GM21529 (cell line): ENCODE measurements at regions not wholly inside any gene's neighbourhood (a gene's known extent, or its start where the extent isn't known, plus 50 kb on each side); places are given as distances from the start of the nearest gene placed in this dataset.

Experiments
- ATAC-seq: cut with Tn5 transposase; IDR thresholded peaks from one replicate; pipeline ENCODE4 v1.9.1; 2021; ENCODE audit not compliant: unreplicated experiment

DNA sequence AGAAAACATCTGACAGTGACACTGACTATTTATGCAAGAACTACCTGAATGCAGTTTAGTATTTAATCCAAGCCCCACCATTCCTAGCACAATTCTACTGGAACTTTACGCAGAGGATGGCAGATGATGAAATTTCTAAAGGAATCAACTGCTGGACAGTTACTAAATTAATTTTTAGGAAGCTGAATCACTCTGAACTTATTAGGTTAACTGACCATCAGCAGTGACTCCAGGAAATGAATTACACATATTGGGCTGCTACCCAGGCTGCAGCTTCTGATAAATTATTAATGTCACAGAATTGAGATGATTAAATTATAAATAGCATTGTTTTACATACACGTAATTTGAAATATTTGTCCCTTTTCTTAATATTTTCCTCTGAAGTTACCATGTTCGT lies 250.8 kb downstream of the TMEM182 start:
- ATAC-seq: no peak

- ATAC-seq: no peak
These were observed 263.2 kb downstream of the TMEM182 start for GRCh38 chr2:103025056-103025455.

DNA sequence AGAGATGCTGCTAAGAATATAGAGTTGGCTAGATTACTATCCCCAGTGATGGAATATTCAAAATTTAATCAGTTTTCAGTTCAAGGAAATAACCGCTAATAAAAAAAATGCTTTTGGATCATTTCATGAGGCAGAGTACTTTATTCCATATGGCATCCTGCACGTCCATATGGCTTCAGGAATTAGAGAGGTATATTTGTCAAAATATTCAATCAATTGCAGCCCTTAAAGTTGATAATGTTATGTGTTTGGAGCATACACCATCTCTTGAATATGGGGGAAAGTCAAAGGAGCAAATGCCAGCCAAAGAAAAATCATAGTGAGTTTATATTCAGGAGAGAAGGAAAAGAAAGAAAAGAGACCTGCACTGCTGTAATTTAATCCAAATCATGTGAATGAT lies 266.4 kb downstream of the TMEM182 start:
- no peak for ATAC-seq
